D721Med (cell line): ENCODE measurements at regions not wholly inside any gene's neighbourhood (a gene's known extent, or its start where the extent isn't known, plus 50 kb on each side); places are given as distances from the start of the nearest gene placed in this dataset.

Experiments used
- DNase-seq: peaks from one replicate; pipeline ENCODE4 v3.0.0; 2011; ENCODE audit warnings: low spot score; ENCODE audit not compliant: insufficient read length
- FAIRE-seq: peaks from 2 replicates; lab custom pipeline; 2011; peaks lifted over from hg19 to GRCh38; lab: Jason Lieb, UNC
- TF ChIP-seq, protein P1 (sequence below): IDR thresholded peaks from 2 replicates; pipeline ENCODE4 v1.5.1; 2012; ENCODE audit warnings: mild to moderate bottlenecking, control low read depth; ENCODE audit not compliant: insufficient read depth; ENCODE audit errors: missing control alignments

DNA sequence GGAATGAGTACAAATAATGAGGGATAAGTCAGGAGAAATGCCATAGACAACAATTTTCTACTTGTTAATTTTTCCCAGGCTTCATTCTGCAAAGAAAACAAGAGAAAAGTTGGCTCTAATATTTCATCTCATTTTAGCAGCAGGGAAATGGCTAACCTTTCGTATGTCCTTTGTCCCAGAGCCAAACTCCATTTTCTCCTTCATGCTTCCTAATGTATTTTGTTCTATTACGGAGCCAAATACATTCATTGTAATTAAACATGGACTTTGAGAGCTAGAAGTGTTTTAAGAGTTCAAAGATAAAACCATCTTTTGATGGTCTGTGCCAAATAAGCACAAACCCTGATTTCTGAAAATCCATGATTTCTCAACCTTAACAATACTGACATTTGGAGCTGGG, 136.9 kb downstream of the PTCHD4 start:
- DNase-seq (no peak), FAIRE-seq (no peak)
- TF ChIP-seq, protein P1, sequence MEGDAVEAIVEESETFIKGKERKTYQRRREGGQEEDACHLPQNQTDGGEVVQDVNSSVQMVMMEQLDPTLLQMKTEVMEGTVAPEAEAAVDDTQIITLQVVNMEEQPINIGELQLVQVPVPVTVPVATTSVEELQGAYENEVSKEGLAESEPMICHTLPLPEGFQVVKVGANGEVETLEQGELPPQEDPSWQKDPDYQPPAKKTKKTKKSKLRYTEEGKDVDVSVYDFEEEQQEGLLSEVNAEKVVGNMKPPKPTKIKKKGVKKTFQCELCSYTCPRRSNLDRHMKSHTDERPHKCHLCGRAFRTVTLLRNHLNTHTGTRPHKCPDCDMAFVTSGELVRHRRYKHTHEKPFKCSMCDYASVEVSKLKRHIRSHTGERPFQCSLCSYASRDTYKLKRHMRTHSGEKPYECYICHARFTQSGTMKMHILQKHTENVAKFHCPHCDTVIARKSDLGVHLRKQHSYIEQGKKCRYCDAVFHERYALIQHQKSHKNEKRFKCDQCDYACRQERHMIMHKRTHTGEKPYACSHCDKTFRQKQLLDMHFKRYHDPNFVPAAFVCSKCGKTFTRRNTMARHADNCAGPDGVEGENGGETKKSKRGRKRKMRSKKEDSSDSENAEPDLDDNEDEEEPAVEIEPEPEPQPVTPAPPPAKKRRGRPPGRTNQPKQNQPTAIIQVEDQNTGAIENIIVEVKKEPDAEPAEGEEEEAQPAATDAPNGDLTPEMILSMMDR, result no peak

DNA sequence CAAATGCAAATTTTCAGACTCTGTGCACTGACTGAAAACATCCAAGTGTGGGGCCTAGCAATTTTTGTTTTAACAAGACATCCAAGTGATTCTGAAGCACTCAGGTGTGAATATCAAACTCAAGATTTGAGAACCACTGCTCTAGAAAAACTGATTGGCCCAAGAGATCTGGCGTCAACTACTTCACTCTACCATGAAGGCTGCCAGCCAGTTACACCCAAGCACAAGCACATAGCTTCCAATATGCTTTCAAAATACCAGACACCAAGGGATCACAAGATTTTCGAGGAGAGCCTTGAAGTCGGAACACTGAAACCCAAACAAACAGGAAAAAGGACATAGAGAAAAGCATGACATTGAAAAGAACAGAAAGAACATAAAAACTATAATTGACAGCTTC, 140.2 kb downstream of the PTCHD4 start:
- DNase-seq (no peak), FAIRE-seq (no peak)
- TF ChIP-seq, protein P1, result no peak

DNA sequence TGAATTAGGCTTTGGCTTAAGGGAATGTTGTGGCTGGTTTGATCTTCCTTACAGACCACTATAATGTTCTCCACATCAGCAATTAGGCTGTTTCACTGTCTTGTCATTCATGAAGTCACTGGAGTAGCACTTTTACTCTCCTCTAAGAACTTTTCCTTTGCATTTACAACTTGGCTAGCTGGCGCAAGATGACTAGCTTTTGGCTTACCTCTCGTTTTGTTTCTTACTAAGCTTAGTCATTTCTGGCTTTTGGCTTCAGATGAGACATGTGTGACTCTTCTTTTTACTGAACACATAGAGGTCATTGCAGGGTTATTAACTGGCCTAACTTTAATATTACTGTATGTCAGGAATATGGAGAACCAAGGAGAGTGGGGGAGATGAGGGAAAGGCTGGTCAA, 143.2 kb downstream of the PTCHD4 start:
- DNase-seq (no peak), FAIRE-seq (no peak)
- TF ChIP-seq, protein P1, result no peak

DNA sequence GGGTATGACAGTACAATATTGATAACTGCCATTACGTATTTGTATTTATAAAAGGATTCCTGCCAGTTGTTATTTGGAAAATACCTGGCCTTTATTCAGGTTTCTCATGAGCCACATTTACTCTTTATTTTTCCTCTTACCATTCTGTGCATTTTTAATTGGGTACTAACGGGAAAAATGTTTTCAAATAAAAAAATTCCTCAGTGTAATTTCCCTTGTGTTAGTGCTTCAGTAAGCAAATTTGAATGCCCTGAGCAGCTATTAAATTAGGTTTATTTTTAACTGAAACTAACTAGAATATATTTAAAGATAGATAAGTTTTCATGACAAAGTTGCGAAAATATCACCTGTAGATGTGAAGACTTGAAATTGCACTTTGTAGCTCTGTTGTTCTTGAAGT, 146.0 kb downstream of the PTCHD4 start:
- FAIRE-seq, result no peak
- DNase-seq, result no peak
- TF ChIP-seq, protein P1, result no peak

DNA sequence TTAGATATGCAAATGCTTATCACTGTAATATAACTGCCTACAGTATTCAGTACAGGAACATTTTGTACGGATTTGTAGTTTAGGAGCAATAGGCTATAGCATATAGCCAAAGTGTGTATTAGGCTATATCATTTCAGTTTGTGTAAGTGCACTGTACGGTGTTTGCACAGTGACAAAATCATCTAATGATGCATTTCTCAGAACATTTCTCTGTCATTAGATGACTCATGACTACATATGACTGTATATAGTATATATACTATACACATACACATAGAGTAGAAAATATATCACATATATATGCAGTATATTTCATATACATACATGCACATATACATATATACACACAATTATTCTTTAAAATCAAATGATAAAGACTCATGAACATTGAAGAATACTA, 158.4 kb downstream of the PTCHD4 start:
- TF ChIP-seq, protein P1, result no peak
- FAIRE-seq, result no peak
- DNase-seq, result no peak

DNA sequence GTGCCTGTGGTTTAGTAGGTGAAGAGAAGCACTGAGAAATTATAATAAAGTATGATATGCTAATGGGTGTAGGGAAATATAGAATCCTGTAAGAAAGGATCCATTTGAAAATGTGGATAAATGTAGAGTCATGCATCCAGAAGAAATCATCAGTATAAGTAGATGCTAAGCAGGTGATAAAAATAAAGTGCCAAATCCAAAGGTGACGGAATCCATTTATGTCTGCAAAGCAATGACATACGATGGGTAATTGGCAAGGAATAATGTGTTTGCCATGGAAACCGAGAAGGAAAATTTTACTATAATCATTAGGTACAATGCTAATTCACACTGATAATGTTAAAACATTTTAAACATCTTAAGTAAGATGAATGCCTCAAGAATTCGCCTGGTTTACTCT, 163.0 kb downstream of the OPN5 start:
- TF ChIP-seq, protein P1, result no peak

DNA sequence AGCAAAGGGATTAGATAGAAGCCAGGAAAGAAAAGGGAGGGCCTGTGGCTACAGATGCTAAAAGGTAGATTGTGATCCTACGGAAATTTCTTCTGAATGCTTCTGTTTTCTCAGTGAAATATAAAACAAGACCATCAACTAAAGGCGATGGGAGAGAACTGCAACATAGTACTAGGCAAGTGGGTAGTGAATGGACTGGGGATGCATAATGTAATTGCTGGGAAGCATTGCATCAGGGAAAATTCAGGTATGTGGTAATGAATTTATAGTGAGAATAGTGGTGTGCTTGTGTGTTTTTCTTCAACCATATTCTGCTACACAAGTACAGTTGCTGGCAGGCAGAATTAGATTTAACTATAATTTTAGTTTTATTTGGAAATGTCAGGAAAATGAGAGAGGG, 156.6 kb downstream of the OPN5 start:
- DNase-seq, result no peak
- no peak for FAIRE-seq
- TF ChIP-seq, protein P1, result no peak

More for the DNA sequence above, 163.0 kb downstream of the OPN5 start:
- no peak for FAIRE-seq
- no peak for DNase-seq
